ENCODE measurements at regions not wholly inside any gene's neighbourhood (a gene's known extent, or its start where the extent isn't known, plus 50 kb on each side); places are given as distances from the start of the nearest gene placed in this dataset.

- TF ChIP-seq CTCF (IDR thresholded peaks at IDR 0.05), result no peak
- TF ChIP-seq POLR2A (IDR thresholded peaks at IDR 0.05), result no peak
Measured at GRCh38 chr11:26194881-26195280, 137.0 kb upstream of the ANO3 start.
